Astrocyte (in vitro differentiated cells and primary cell): ENCODE measurements at regions not wholly inside any gene's neighbourhood (a gene's known extent, or its start where the extent isn't known, plus 50 kb on each side); places are given as distances from the start of the nearest gene placed in this dataset.

Experiments
- DNase-seq: peaks from one replicate; pipeline ENCODE4 v3.0.0-alpha.2; 2010; ENCODE audit warnings: low read depth
- FAIRE-seq: peaks from 2 replicates; lab custom pipeline; 2011; peaks lifted over from hg19 to GRCh38; lab: Jason Lieb, UNC
- H2AFZ ChIP-seq: 2 replicates; pipeline ENCODE4 v1.6.0; 2012; ENCODE audit warnings: low read depth, low read length, inconsistent platforms
- H3K27ac ChIP-seq: 2 replicates; pipeline ENCODE4 v1.5.1; 2011; ENCODE audit warnings: low read depth, low read length, inconsistent platforms
- H3K27me3 ChIP-seq: 2 replicates; pipeline ENCODE4 v1.6.0; 2011; ENCODE audit warnings: low read length, inconsistent platforms; ENCODE audit not compliant: insufficient read depth
- H3K36me3 ChIP-seq: 2 replicates; pipeline ENCODE4 v1.5.1; 2011; ENCODE audit warnings: low read length, inconsistent platforms; ENCODE audit not compliant: insufficient read depth
- H3K4me1 ChIP-seq: 2 replicates; pipeline ENCODE4 v1.5.1; 2011; ENCODE audit warnings: low read length, inconsistent platforms; ENCODE audit not compliant: insufficient read depth
- H3K4me2 ChIP-seq: 2 replicates; pipeline ENCODE4 v1.6.0; 2012; ENCODE audit warnings: low read length, inconsistent platforms
- H3K4me3 ChIP-seq: 2 replicates; pipeline ENCODE4 v1.5.1; 2011; ENCODE audit warnings: low read depth, mild to moderate bottlenecking, low read length, inconsistent platforms; ENCODE audit not compliant: insufficient read depth
- H3K79me2 ChIP-seq: 2 replicates; pipeline ENCODE4 v1.6.0; 2012; ENCODE audit warnings: mild to moderate bottlenecking, low read length, inconsistent platforms; ENCODE audit not compliant: insufficient read depth
- H3K9ac ChIP-seq: 2 replicates; pipeline ENCODE4 v1.6.0; 2012; ENCODE audit warnings: mild to moderate bottlenecking, low read length, inconsistent platforms
- H3K9me3 ChIP-seq: 2 replicates; pipeline ENCODE4 v1.5.1; 2012; ENCODE audit warnings: low read depth, mild to moderate bottlenecking, low read length, inconsistent platforms; ENCODE audit not compliant: insufficient read depth
- H4K20me1 ChIP-seq: 2 replicates; pipeline ENCODE4 v1.6.0; 2012; ENCODE audit warnings: low read length, inconsistent platforms; ENCODE audit not compliant: insufficient read depth
- H3K27ac Mint-ChIP-seq: one replicate; pipeline ENCODE4 v1.8.0; 2021; ENCODE audit warnings: mild to moderate bottlenecking, mixed read lengths; ENCODE audit not compliant: unreplicated experiment
- H3K27me3 Mint-ChIP-seq: one replicate; pipeline ENCODE4 v1.8.0; 2021; ENCODE audit warnings: low read depth, mixed read lengths; ENCODE audit not compliant: unreplicated experiment
- H3K36me3 Mint-ChIP-seq: one replicate; pipeline ENCODE4 v1.8.0; 2021; ENCODE audit warnings: low read depth, mixed read lengths; ENCODE audit not compliant: unreplicated experiment
- H3K4me1 Mint-ChIP-seq: one replicate; pipeline ENCODE4 v1.8.0; 2021; ENCODE audit warnings: low read depth, mixed read lengths; ENCODE audit not compliant: unreplicated experiment
- H3K4me3 Mint-ChIP-seq: one replicate; pipeline ENCODE4 v1.8.0; 2021; ENCODE audit warnings: mild to moderate bottlenecking, moderate library complexity, mixed read lengths; ENCODE audit not compliant: unreplicated experiment
- H3K9me3 Mint-ChIP-seq: one replicate; pipeline ENCODE4 v1.8.0; 2021; ENCODE audit warnings: mild to moderate bottlenecking, mixed read lengths; ENCODE audit not compliant: unreplicated experiment
- CTCF ChIP-seq: IDR thresholded peaks from 2 replicates; pipeline ENCODE4 v1.5.1; 2011; ENCODE audit warnings: low read depth, mild to moderate bottlenecking, inconsistent platforms, low read length, moderate library complexity; ENCODE audit not compliant: insufficient read depth
- EZH2 ChIP-seq: IDR thresholded peaks from 2 replicates; pipeline ENCODE4 v1.6.1; 2012; ENCODE audit warnings: mild to moderate bottlenecking, low read length, inconsistent platforms; ENCODE audit not compliant: insufficient read depth

DNA sequence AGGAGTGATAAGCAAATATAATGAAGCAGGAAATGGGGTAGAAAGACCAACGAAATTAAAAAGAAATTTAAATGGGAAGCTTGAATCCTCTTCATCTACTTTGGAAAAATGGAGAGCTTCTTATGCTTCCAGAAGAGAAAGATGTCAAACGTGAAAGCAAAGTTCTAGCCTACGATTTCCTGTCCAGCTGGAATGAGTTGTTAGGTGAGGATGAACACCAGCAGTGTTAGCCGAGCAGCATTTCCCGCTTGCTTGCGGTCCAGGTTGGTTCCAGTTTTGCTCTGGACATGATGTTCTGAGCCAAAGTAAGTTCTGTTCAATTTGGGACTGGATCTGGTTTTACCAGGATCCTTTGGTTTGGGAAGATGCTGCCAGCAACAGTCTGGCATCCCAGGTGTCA, 78.9 kb downstream of the DACT1 start:
- no peaks in the 10 kb centered on the region for H3K27me3 ChIP-seq
- no peak overlapping the region for H3K9ac ChIP-seq
- H3K36me3 Mint-ChIP-seq, result no peaks in the 10 kb centered on the region
- H3K27ac Mint-ChIP-seq, result no peak overlapping the region
- no peaks in the 10 kb centered on the region for H3K9me3 ChIP-seq
- FAIRE-seq (peak; percentile 20), DNase-seq (no peak)
- H4K20me1 ChIP-seq, result no peaks in the 10 kb centered on the region
- peaks cover 25% of the 10 kb centered on the region for H3K4me1 Mint-ChIP-seq
- H3K4me3 ChIP-seq, result no peak overlapping the region
- peak overlapping the region; percentile 39 for H2AFZ ChIP-seq
- no peak overlapping the region for H3K27ac ChIP-seq
- H3K36me3 ChIP-seq, result no peaks in the 10 kb centered on the region
- H3K79me2 ChIP-seq, result no peaks in the 10 kb centered on the region
- H3K4me1 ChIP-seq, result peaks cover 4% of the 10 kb centered on the region
- no peaks in the 10 kb centered on the region for H3K27me3 Mint-ChIP-seq
- H3K4me2 ChIP-seq, result peak overlapping the region; percentile 23
- TF ChIP-seq EZH2, result no peak
- TF ChIP-seq CTCF, result no peak
- no peaks in the 10 kb centered on the region for H3K9me3 Mint-ChIP-seq
- no peak overlapping the region for H3K4me3 Mint-ChIP-seq

GRCh38 chr14:58717211-58717610, 79.4 kb downstream of the DACT1 start:
- DNase-seq (no peak), FAIRE-seq (peak; percentile 20)
- Histone ChIP-seq H3K36me3 (no peaks in the 10 kb centered on the region), H2AFZ (peak overlapping the region; percentile 39), H3K27me3 (no peaks in the 10 kb centered on the region), H3K4me2 (peak overlapping the region; percentile 23), H3K27ac (no peak overlapping the region), H3K79me2 (no peaks in the 10 kb centered on the region), H3K9me3 (no peaks in the 10 kb centered on the region), H4K20me1 (no peaks in the 10 kb centered on the region), H3K4me1 (peaks cover 4% of the 10 kb centered on the region), H3K9ac (no peak overlapping the region), H3K4me3 (no peak overlapping the region)
- H3K4me3 Mint-ChIP-seq, result no peak overlapping the region
- no peak for TF ChIP-seq CTCF
- TF ChIP-seq EZH2, result no peak
- no peaks in the 10 kb centered on the region for H3K27me3 Mint-ChIP-seq
- no peak overlapping the region for H3K27ac Mint-ChIP-seq
- H3K9me3 Mint-ChIP-seq, result no peaks in the 10 kb centered on the region
- no peaks in the 10 kb centered on the region for H3K36me3 Mint-ChIP-seq
- H3K4me1 Mint-ChIP-seq, result peaks cover 25% of the 10 kb centered on the region

DNA sequence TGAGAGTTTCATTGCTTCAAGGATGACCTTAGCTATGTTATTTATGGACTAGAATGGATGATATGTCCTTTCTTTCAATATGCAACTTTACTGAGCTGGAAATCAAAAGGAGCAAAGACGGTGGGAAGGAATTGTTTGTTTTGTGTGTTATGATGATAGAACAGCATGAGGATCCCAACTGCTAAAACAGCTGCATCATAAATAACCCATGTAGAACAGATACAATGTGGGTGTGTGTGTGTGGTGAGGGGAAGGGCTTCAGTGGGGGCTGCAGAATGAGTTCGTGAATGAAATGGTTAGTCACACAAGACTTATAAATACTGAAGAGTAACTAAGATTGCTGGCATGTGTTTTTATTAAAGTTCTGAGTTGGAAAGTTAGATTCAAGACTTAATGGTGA, 80.1 kb downstream of the DACT1 start:
- Mint-ChIP-seq H3K27me3 (no peaks in the 10 kb centered on the region), H3K9me3 (no peaks in the 10 kb centered on the region), H3K4me3 (peak overlapping the region; percentile 11), H3K27ac (no peak overlapping the region), H3K36me3 (no peaks in the 10 kb centered on the region), H3K4me1 (peaks cover 21% of the 10 kb centered on the region)
- H3K27ac ChIP-seq, result no peak overlapping the region
- H3K9ac ChIP-seq, result no peak overlapping the region
- H3K9me3 ChIP-seq, result no peaks in the 10 kb centered on the region
- DNase-seq (peak; percentile 31), FAIRE-seq (peak; percentile 34)
- peaks cover 4% of the 10 kb centered on the region for H3K4me1 ChIP-seq
- H3K79me2 ChIP-seq, result no peaks in the 10 kb centered on the region
- no peak overlapping the region for H2AFZ ChIP-seq
- no peaks in the 10 kb centered on the region for H4K20me1 ChIP-seq
- H3K36me3 ChIP-seq, result no peaks in the 10 kb centered on the region
- H3K27me3 ChIP-seq, result no peaks in the 10 kb centered on the region
- no peak overlapping the region for H3K4me3 ChIP-seq
- H3K4me2 ChIP-seq, result no peak overlapping the region
- TF ChIP-seq CTCF (no peak), EZH2 (no peak)
